ENCODE measurements at regions not wholly inside any gene's neighbourhood (a gene's known extent, or its start where the extent isn't known, plus 50 kb on each side); places are given as distances from the start of the nearest gene placed in this dataset.

DNA sequence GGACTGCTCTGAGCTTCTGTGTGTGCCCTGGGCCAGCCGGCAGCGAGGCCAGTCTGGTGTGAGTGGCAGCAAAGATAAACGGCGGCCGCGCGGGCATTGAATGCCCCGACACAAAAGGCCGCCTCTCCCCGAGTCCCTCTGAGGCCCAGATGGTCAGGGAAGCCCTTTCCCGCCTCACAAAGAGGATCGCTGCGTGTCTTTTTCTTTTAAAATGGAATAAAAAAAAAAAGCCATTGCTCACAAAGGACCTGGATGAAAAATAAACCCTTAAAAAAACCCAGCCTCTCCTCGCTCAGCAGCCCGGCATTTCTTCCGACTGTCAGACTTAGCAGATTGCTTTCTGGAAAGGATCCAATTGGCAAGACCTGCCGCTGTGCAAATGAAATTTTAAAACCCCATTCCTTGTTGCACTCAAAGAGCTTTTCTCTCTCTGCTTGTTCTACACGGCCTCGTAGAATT is 578.7 kb downstream of the BCOR start:
- no peak for DNase-seq

DNA sequence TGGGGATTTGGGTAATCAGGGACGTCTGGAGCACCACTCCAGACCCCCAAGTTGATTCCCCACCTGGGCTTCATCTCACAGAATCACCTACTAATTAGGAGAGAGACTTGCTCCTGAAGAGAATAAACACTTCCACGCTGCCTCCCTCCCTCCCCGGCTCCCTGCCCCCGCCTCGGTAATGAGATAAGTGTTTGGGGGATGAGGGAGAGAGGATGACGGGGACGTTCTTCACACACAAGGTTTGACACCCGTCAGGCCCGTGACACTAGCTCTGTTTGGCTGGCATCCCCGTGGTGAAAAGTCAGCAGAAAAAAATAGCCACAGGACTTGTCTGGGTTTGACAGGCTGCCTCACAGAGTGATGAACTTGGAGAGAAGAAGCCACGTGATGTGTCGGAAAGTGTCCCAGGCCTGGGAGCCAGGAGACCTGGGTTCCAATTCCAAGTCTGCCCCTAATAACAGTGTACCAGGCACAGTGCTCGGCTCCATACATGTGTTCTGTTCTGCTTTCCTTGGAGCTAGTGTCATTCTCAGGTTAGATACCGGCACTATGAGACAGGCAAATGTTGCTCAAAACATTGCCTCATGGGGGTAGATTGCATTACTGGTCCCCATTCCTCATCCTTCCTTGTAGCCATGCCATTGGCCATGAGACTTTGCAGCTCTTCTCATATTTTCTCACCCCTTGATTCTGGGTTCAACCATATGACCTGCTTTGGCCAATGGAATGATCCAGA is 578.0 kb downstream of the BCOR start:
- DNase-seq = no peak

GRCh38 chrX:39525758-39526157 is 572.0 kb downstream of the BCOR start:
- no peak for DNase-seq

DNA sequence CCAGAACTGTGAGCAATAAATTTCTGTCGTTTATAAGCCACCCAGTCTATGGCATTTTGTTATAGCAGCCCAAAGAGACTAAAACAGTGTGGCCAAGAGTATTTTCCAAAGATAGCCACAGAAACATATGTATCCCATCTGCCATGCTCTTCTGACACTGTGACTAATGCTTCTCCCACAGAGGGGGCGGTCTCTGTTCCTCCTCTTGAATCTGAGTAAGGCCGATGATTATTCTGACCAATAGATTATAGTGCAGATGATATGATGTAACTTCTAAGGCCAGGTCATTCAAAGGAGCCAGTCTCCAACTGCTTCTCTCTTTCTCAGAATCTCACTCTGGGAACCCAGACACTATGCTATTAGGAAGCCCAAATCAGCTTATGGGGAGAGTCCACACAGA is 570.7 kb downstream of the BCOR start:
- no peak for DNase-seq

GRCh38 chrX:39528161-39528916 is 569.4 kb downstream of the BCOR start:
- no peak for DNase-seq

DNA sequence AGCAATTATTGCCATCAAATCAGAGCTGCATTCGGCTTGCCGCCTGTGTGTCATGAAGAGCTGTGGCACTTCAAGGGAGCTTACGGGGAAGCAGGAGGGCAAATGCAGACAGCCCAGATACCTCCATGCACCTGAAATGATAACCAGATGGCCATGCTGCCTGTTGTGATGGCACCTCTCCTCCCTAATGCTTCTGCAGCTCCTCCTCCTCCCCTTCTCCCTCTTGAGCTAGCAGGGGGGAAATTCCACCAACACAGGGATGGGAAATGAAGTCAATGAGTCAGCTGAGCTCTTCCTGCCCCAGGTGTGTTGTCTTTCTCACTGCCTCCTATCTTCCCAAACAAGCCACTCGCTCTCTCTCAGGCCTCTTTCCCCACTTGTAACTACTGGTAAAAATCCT is 565.0 kb downstream of the BCOR start:
- DNase-seq = no peak

DNA sequence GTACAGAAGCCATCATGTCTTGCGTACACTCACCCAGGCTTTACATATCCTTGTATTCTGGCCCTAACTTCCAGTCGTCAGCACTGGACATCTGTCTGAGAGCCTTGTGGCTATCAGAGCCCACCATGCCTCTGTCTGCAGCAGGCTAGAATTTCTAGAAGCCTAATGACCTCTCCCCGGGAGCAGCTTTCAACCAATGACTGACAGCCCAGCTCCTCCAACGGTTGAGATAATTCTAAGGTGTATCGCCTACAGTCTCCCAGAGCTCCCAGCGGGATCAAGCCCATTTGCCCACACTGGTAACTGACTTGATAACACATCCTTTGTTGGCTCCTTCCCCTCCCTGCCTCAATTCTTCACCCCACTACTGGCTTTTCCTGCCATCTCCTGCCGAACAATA is 562.8 kb downstream of the BCOR start:
- DNase-seq = no peak

DNA sequence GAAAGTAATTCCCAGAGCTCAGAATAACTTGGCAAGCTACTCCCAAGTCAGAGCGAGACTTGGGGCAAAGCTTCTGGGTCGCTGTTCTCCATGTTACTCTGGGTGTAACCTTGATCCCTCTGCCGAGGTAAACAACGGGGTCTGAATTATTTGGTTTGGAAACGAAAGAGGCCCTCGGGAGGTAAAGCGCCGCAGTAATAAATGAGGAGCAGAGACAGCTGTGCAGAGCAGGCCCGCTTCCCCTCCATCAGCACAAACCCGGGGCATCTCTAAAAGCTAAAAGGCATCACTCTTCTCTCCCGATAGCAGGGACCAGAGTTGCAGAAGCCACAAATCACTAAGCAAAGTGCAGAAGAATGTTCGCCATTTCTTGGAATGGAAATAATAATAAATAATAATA is 561.5 kb downstream of the BCOR start:
- DNase-seq = no peak

- DNase-seq = no peak
These were observed 555.9 kb downstream of the BCOR start for GRCh38 chrX:39541881-39542280.

DNA sequence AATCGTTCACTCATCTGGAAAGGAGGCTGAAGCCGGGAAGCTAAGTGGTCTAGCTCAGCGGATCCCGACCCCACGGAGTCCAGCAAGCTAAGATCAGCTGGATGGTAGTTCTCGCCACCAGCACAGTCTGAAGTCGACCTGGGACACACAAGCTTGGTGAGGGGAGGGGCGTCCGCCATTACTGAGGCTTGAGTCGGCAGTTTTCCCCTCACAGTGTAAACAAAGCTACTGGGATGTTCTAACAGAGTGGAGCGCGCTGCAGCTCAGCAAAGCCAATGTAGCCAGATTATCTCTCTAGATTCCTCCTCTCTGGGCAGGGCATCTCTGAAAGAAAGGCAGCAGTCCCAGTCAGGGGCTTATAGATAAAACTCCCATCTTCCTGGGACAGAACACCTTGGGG is 555.4 kb downstream of the BCOR start:
- no peak for DNase-seq

DNA sequence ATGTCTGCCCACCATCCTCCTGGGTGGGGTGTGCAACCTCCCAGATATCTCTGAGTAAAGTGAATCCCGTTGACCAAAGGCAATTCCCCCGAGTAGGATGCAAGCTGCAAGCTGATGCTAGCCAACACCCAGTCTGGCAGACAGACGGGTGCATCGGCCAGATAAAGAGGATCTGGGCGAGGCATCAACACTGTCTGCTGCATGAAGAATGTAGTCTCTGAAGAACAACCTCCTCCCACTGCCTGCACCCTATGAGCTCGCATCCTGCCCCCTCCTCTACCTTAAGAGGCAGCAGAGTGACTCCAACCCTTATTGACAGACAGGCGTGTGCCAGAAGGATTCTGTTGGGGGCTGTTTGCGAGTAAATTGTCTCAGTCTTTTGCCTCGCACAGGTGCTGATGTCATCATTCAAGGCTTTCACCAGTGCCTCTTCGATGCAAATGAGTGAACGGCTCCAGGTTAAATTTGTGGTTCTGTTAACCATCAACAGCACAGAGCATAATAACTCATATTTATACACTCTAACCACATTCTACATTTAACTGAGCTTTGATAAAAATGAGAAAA is 546.9 kb downstream of the BCOR start:
- DNase-seq = peak in 1 of 2 experiments; percentile 38

DNA sequence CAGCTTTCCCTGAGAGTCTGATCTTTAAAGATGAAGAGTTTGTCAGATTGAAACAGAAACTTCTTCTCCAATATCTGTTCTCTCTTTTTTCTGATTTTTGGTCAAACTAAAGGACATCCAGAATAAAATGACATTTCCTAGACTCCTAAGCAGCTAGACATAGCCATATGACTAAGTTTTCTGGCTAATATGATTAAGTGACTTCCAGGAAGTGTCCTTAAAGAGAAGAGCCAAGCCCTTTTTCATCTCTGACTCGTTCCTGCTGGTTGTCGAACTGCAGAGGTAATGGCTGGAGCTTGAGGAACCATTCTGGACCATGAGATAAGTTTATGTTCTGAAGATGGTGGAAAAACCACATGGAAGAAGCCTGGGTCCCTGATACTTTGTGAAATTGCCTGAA is 546.0 kb downstream of the BCOR start:
- no peak for DNase-seq

- DNase-seq = no peak
These were observed 542.3 kb downstream of the BCOR start for GRCh38 chrX:39555431-39555830.

DNA sequence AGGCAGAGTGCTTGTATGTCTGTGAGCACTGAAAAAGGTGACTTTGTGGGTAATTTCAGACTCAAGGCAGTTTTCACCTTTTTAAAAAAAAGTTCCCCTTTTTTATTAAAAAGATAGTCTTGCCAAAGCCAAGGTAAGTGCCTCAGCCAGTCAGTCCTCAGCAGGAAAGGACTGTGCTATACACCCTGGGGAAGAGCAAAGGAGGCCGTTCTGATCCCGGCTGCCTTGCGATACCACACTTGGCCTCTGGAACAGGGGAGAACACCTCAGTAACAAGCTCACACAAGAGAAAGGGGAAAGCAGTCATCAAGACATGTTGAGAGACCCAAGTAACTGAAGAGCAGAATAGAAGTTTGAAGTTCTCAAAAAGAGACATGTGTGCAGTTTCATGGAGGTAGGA is 541.7 kb downstream of the BCOR start:
- no peak for DNase-seq

DNA sequence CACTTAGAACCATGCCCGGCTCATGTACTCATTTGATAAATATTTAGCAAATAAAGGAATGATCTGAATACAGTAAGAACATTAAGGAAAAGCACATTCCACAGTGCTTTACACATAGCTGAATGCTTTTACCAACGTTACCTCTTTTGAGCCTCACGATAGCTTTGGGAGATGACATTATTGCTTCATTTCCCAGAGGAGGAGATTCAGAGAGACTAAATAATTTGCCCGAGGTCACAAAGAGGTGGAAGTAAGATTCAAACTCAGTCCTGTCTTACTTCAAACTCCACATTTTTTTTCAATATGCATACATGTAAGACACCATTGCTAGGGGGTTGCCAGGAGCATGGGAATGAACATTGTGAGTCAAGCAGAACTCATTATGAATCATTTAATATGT is 538.5 kb downstream of the BCOR start:
- no peak for DNase-seq

DNA sequence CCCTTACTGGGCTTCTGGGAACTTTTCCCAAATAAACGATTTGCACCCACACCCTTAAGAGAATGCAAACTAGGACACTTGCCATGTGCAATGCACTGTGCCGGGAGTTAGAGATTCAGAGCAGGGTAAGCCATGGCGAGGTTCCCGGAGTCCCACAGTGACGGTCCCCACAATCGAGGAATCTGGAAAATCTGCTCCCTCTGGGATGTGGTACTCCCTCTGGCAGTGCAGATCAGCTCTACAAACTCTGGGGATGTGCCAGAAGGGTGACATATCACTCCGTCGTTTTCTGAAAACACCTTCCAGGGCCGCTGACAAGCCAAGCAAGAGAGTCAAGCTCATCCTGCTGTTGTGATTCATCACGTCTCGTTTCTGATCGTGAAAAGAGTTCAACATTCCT is 537.5 kb downstream of the BCOR start:
- DNase-seq = no peak

GRCh38 chrX:39563178-39563577 is 534.6 kb downstream of the BCOR start:
- DNase-seq = no peak

- no peak for DNase-seq
These were observed 533.0 kb downstream of the BCOR start for GRCh38 chrX:39564751-39565150.

DNA sequence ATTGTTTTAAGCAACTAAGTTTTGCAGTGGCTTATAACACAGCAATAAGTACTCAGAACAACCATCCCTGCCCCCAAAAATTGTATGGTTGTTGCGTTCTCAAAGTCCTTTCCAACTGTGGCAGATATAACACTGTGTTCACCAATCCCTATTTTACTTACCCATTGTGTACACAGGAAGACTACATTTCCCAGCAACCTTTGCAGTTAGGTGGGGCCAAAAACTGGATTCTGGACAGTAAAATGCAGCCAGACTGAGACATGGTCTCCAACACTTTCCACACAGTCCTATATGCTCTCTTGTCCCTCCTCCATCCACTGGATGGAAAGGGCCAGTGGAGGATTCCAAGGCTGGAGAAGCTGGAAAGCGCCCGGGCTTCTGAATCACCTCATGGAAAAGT is 523.6 kb downstream of the BCOR start:
- DNase-seq = peak in 1 of 2 experiments; percentile 27

DNA sequence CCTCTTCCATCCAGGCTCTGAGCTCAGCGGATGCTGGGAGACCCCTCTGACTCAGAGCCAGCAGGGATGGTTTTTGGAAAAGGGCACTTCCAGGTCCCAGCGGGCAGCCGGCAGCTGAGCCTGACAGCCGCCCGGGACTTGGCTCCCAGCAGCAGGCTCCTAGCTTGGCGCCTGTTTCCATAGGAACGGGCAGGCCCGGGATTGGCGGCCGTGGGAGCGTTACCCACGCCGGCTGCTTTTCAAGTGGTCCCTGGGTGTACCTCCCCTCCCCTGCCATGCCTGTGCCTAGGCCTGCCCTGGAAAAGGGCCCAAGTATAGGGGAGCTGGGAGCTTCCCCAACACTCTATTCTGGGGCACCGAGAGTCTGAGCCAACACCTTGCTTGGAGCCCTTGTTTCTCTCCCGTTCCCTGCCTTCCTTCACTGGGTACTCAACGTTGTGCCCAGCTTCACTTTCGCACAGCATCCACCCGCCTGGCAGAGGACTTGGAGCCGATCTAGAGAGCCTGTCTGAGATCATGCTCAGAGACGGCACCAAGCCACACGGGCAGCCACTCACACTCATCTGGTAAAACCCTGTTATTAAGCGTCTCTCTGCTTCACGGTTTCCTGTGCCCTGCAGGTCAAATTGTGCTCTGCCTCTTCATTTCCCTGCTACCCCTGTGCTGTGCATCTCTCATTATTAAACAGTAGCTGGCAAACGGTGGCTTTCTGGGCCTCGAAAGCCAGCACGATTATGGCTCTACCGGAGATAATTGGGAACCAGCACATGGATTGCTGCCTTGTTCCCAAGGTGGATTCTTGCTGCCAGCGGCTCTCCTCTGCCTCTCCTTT is 521.5 kb downstream of the BCOR start:
- peak; percentile 44 to 70 for DNase-seq

DNA sequence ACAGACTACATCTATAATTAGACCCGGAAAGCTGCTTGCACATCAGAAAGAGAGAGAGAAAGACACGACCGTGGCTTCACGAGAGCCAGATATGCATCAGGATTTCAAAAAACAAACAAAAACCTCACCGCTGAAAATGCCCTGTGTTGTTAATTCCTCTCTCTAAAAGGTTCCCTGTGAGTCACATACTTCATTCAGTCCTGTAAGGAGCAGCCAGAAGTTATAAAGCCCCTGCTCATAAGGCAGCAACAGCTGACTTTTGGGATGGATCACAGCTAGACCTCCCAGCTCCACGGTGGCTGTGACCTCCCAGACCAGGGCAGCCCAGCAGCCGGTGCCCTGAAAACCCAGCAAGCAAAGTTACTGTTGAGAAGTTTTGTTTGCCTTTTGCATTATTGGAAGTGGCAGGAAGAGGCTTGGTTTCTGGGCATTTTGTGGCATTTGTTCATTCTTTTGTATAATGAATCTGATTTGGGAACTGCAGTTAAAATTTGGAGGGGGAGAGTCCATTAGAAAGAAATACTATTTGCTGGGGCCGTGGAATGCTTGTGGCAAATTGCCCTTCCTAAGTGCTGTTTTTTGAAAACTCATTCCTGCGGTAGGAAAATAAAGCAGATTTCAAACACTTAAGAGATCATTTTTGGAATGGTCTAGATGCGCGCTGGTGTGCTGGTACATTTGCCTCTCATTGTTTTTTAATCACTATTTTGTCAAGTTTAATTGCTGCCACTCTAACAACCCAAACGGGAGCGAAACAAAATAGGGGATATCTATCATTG is 520.4 kb downstream of the BCOR start:
- no peak for DNase-seq

Measured in NCI-H526 (cell line).